Smooth muscle cell (in vitro differentiated cells): ENCODE measurements at regions not wholly inside any gene's neighbourhood (a gene's known extent, or its start where the extent isn't known, plus 50 kb on each side); places are given as distances from the start of the nearest gene placed in this dataset.

Experiments
- DNase-seq: peaks from one replicate; lab custom pipeline; 2025; ENCODE audit not compliant: unreplicated experiment; lab: John Stamatoyannopoulos, UW
- H2AFZ ChIP-seq: fragments of 200-600 bp; sonication (generic); 2 replicates; pipeline ENCODE4 v1.6.0; 2016; ENCODE audit warnings: antibody characterized with exemption, low read depth, mild to moderate bottlenecking
- H3F3A ChIP-seq: fragments of 200-600 bp; sonication (generic); 2 replicates; pipeline ENCODE4 v1.6.0; 2017; ENCODE audit warnings: antibody characterized with exemption, low read depth
- H3K27ac ChIP-seq: fragments of 200-600 bp; sonication (generic); 2 replicates; pipeline ENCODE4 v1.5.1; 2016; ENCODE audit warnings: low read depth, mild to moderate bottlenecking
- H3K27me3 ChIP-seq: fragments of 200-600 bp; sonication (generic); 2 replicates; pipeline ENCODE4 v1.6.1; 2016; ENCODE audit warnings: low read depth, mild to moderate bottlenecking
- H3K36me3 ChIP-seq: fragments of 200-600 bp; sonication (generic); 2 replicates; pipeline ENCODE4 v1.5.1; 2016; ENCODE audit warnings: low read depth
- H3K4me1 ChIP-seq: fragments of 200-600 bp; sonication (generic); 2 replicates; pipeline ENCODE4 v1.5.1; 2016; ENCODE audit warnings: low read depth
- H3K4me2 ChIP-seq: fragments of 200-600 bp; sonication (generic); 2 replicates; pipeline ENCODE4 v1.6.0; 2016; ENCODE audit warnings: mild to moderate bottlenecking
- H3K4me3 ChIP-seq: fragments of 200-600 bp; sonication (generic); 2 replicates; pipeline ENCODE4 v1.5.1; 2016; ENCODE audit warnings: mild to moderate bottlenecking
- H3K79me2 ChIP-seq: fragments of 200-600 bp; sonication (generic); 2 replicates; pipeline ENCODE4 v1.6.0; 2016; ENCODE audit warnings: low read depth, mild to moderate bottlenecking
- H3K9ac ChIP-seq: fragments of 200-600 bp; sonication (generic); 2 replicates; pipeline ENCODE4 v1.6.0; 2016; ENCODE audit warnings: low read depth
- H3K9me3 ChIP-seq: fragments of 200-600 bp; sonication (generic); replicated peaks from 2 replicates; pipeline ENCODE4 v1.5.1; 2016; ENCODE audit warnings: low read depth
- H4K20me1 ChIP-seq: fragments of 200-600 bp; sonication (generic); 2 replicates; pipeline ENCODE4 v1.6.0; 2016; ENCODE audit warnings: low read depth
- CTCF ChIP-seq: fragments of 200-600 bp; sonication (generic); IDR thresholded peaks from 2 replicates; pipeline ENCODE4 v1.5.1; 2017; ENCODE audit warnings: borderline replicate concordance, mild to moderate bottlenecking, antibody characterized with exemption; ENCODE audit not compliant: insufficient read depth, poor library complexity, severe bottlenecking
- WGBS: methylation state at CpG from one replicate; pipeline ENCODE4 v1.1.7; 2016; ENCODE audit warnings: low lambda C conversion rate; 5-methylcytosine and 5-hydroxymethylcytosine counted together

GRCh38 chr3:78066287-78066686, 1026.4 kb downstream of the ROBO2 start:
- Histone ChIP-seq H3K4me2 (no peak overlapping the region), H3K9ac (no peak overlapping the region), H3K9me3 (no peaks in the 10 kb centered on the region), H3K4me3 (no peak overlapping the region), H3K36me3 (no peaks in the 10 kb centered on the region), H3K79me2 (no peaks in the 10 kb centered on the region), H3K27me3 (no peaks in the 10 kb centered on the region), H2AFZ (no peak overlapping the region), H3F3A (no peaks in the 10 kb centered on the region), H3K27ac (no peak overlapping the region), H4K20me1 (no peaks in the 10 kb centered on the region), H3K4me1 (no peaks in the 10 kb centered on the region)
- TF ChIP-seq CTCF: no peak
- WGBS: 94% methylated on average over 5 of the region's 5 CpGs
- DNase-seq: no peak

GRCh38 chr3:78070188-78070587, 1030.3 kb downstream of the ROBO2 start:
- H2AFZ ChIP-seq: no peak overlapping the region
- no peak overlapping the region for H3K9ac ChIP-seq
- no peaks in the 10 kb centered on the region for H3K36me3 ChIP-seq
- H4K20me1 ChIP-seq: no peaks in the 10 kb centered on the region
- DNase-seq: no peak
- H3F3A ChIP-seq: no peaks in the 10 kb centered on the region
- no peak overlapping the region for H3K4me3 ChIP-seq
- no peaks in the 10 kb centered on the region for H3K79me2 ChIP-seq
- no peak overlapping the region for H3K27ac ChIP-seq
- H3K4me1 ChIP-seq: no peaks in the 10 kb centered on the region
- H3K4me2 ChIP-seq: no peak overlapping the region
- WGBS: 92% methylated on average over 2 of the region's 2 CpGs
- TF ChIP-seq CTCF: no peak
- H3K27me3 ChIP-seq: no peaks in the 10 kb centered on the region
- H3K9me3 ChIP-seq: no peaks in the 10 kb centered on the region

- Histone ChIP-seq H3F3A (no peaks in the 10 kb centered on the region), H3K4me1 (no peaks in the 10 kb centered on the region), H3K79me2 (no peaks in the 10 kb centered on the region), H3K9ac (no peak overlapping the region), H3K4me2 (no peak overlapping the region), H3K27ac (no peak overlapping the region), H3K4me3 (no peak overlapping the region), H3K27me3 (no peaks in the 10 kb centered on the region), H2AFZ (no peak overlapping the region), H4K20me1 (no peaks in the 10 kb centered on the region), H3K36me3 (no peaks in the 10 kb centered on the region), H3K9me3 (no peaks in the 10 kb centered on the region)
- DNase-seq: no peak
- no peak for TF ChIP-seq CTCF
These were observed 1036.5 kb downstream of the ROBO2 start for GRCh38 chr3:78076379-78076778.

GRCh38 chr3:78077178-78077577, 1037.3 kb downstream of the ROBO2 start:
- no peak overlapping the region for H3K27ac ChIP-seq
- H3K9me3 ChIP-seq: no peaks in the 10 kb centered on the region
- H3K4me2 ChIP-seq: no peak overlapping the region
- H3K27me3 ChIP-seq: no peaks in the 10 kb centered on the region
- no peaks in the 10 kb centered on the region for H3K4me1 ChIP-seq
- TF ChIP-seq CTCF: no peak
- H3K36me3 ChIP-seq: no peaks in the 10 kb centered on the region
- no peaks in the 10 kb centered on the region for H3K79me2 ChIP-seq
- H2AFZ ChIP-seq: no peak overlapping the region
- WGBS: 89% methylated on average over 4 of the region's 4 CpGs
- no peaks in the 10 kb centered on the region for H3F3A ChIP-seq
- DNase-seq: no peak
- H3K9ac ChIP-seq: no peak overlapping the region
- H3K4me3 ChIP-seq: no peak overlapping the region
- no peaks in the 10 kb centered on the region for H4K20me1 ChIP-seq
